B cell (primary cell): ENCODE measurements at regions not wholly inside any gene's neighbourhood (a gene's known extent, or its start where the extent isn't known, plus 50 kb on each side); places are given as distances from the start of the nearest gene placed in this dataset.

Experiments
- ATAC-seq: fragments of 200-7000 bp; cut with Tn5 transposase; one replicate; pipeline ENCODE4 v1.10.0; 2021; ENCODE audit warnings: low read depth, mild to moderate bottlenecking, moderate number of reproducible peaks, moderate library complexity
- CTCF ChIA-PET: fragments of 350-600 bp; sonication (Branson Sonifier 250); formaldehyde crosslinking; loops from one replicate; lab custom pipeline; 2021; ENCODE audit warnings: antibody characterized with exemption, inconsistent platforms; lab: Charles Lee
- POLR2A ChIA-PET: fragments of 350-600 bp; sonication (Branson Sonifier 250); formaldehyde crosslinking; loops from one replicate; lab custom pipeline; 2021; ENCODE audit warnings: antibody characterized with exemption; lab: Charles Lee
- DNase-seq: peaks from one replicate; pipeline ENCODE4 v3.0.0; 2013
- H2AFZ ChIP-seq: 2 replicates; pipeline ENCODE4 v1.6.1; 2012; ENCODE audit warnings: mild to moderate bottlenecking, low read depth, low read length; ENCODE audit not compliant: insufficient read depth, poor library complexity, severe bottlenecking
- H3K27ac ChIP-seq, 2 donors: 1 replicate in 1 of 2; 2 replicates in 1 of 2; pipeline ENCODE4 v1.5.1; 2012 to 2013; ENCODE audit warnings: low read length in 2 of 2, mild to moderate bottlenecking in 2 of 2, moderate library complexity in 1 of 2
- H3K27me3 ChIP-seq, 4 experiments: fragments of 200-600 bp in 1 of 4; sonication (generic) in 1 of 4; replicated peaks in 1 of 4; 1 replicate in 2 of 4; 2 replicates in 2 of 4; pipeline versions ENCODE4 v1.6.1 to v1.7.0; 2013 to 2016; ENCODE audit warnings: low read length in 3 of 4, mild to moderate bottlenecking in 2 of 4, mixed read lengths in 1 of 4, moderate library complexity in 1 of 4; ENCODE audit not compliant: insufficient read depth in 4 of 4, control insufficient read depth in 3 of 4; ENCODE audit errors: control extremely low read depth in 1 of 4
- H3K36me3 ChIP-seq, 2 experiments: replicated peaks in 1 of 2; 1 replicate in 1 of 2; 2 replicates in 1 of 2; pipeline versions ENCODE4 v1.6.1 to v1.7.1; 2013; ENCODE audit warnings: low read length in 1 of 2; ENCODE audit not compliant: insufficient read depth in 2 of 2, control insufficient read depth in 1 of 2; ENCODE audit errors: control extremely low read depth in 1 of 2, extremely low read depth in 1 of 2
- H3K4me1 ChIP-seq, 2 donors: fragments of 200-600 bp in 1 of 2; sonication (generic) in 1 of 2; 1 replicate in 1 of 2; 2 replicates in 1 of 2; pipeline versions ENCODE4 v1.5.1 to v1.6.1; 2013 to 2017; ENCODE audit warnings: low read length in 2 of 2; ENCODE audit not compliant: control insufficient read depth in 2 of 2, insufficient read depth in 2 of 2
- H3K4me2 ChIP-seq: replicated peaks from 2 replicates; pipeline ENCODE3; 2012; ENCODE audit warnings: mild to moderate bottlenecking, low read depth, low read length; ENCODE audit not compliant: poor library complexity, severe bottlenecking
- H3K4me3 ChIP-seq, 5 experiments: fragments of 200-600 bp in 1 of 5; sonication (generic) in 1 of 5; 1 replicate in 3 of 5; 2 replicates in 2 of 5; pipeline versions ENCODE4 v1.5.1 to v1.7.0; 2011 to 2016; ENCODE audit warnings: low read length in 4 of 5, mild to moderate bottlenecking in 4 of 5, low read depth in 2 of 5, control low read depth in 1 of 5, moderate library complexity in 1 of 5; ENCODE audit not compliant: insufficient read depth in 1 of 5; ENCODE audit errors: control extremely low read depth in 1 of 5, extremely low read depth in 1 of 5
- H3K79me2 ChIP-seq: fragments of 200-600 bp; sonication (generic); one replicate; pipeline ENCODE4 v1.6.0; 2016; ENCODE audit warnings: low read length; ENCODE audit not compliant: control insufficient read depth, insufficient read depth
- H3K9ac ChIP-seq: fragments of 200-600 bp; sonication (generic); 2 replicates; pipeline ENCODE4 v1.6.1; 2017; ENCODE audit warnings: mild to moderate bottlenecking, low read length, moderate library complexity
- H3K9me3 ChIP-seq, 3 donors: one replicate each; pipeline versions ENCODE4 v1.6.1 to v1.7.1; 2013; ENCODE audit warnings: low read length in 2 of 3; ENCODE audit not compliant: control insufficient read depth in 2 of 3, insufficient read depth in 1 of 3; ENCODE audit errors: control extremely low read depth in 1 of 3
- H4K20me1 ChIP-seq: 2 replicates; pipeline ENCODE4 v1.6.0; 2012; ENCODE audit warnings: mild to moderate bottlenecking, low read length; ENCODE audit not compliant: insufficient read depth, control insufficient read depth, poor library complexity, severe bottlenecking
- H3K27ac Mint-ChIP-seq: one replicate; pipeline ENCODE4 v1.8.0; 2021; ENCODE audit warnings: mixed read lengths
- H3K27me3 Mint-ChIP-seq: one replicate; pipeline ENCODE4 v1.8.0; 2021; ENCODE audit warnings: mixed read lengths
- H3K4me1 Mint-ChIP-seq: one replicate; pipeline ENCODE4 v1.8.0; 2021; ENCODE audit warnings: mixed read lengths
- H3K4me3 Mint-ChIP-seq: one replicate; pipeline ENCODE4 v1.8.0; 2021; ENCODE audit warnings: mixed read lengths
- H3K9me3 Mint-ChIP-seq: one replicate; pipeline ENCODE4 v1.8.0; 2022; ENCODE audit warnings: mixed read lengths; ENCODE audit not compliant: insufficient read depth
- CTCF ChIP-seq: fragments of 200-600 bp; IDR thresholded peaks from one replicate; pipeline ENCODE4 v1.8.0; 2022; ENCODE audit warnings: antibody characterized with exemption, mild to moderate bottlenecking
- EZH2 ChIP-seq: IDR thresholded peaks from 2 replicates; pipeline ENCODE4 v1.6.1; 2012; ENCODE audit warnings: borderline replicate concordance, low read depth, mild to moderate bottlenecking, moderate library complexity, low read length; ENCODE audit not compliant: insufficient read depth, poor library complexity, severe bottlenecking
- WGBS: methylation state at CpG from one replicate; pipeline ENCODE4 v1.1.5; 2013; ENCODE audit warnings: missing lambda C conversion rate; ENCODE audit not compliant: insufficient coverage; 5-methylcytosine and 5-hydroxymethylcytosine counted together
- intact Hi-C: fragments of 100-400 bp; cut with micrococcal nuclease; formaldehyde crosslinking; loops from one replicate; pipeline ENCODE4 v1.10.0; 2022

- no peaks in the 10 kb centered on the region for H4K20me1 ChIP-seq
- ChIA-PET CTCF (no interaction called here), POLR2A (no interaction called here)
- DNase-seq (peak; percentile 7), ATAC-seq (peak; percentile 36)
- H3K4me1 Mint-ChIP-seq, result peaks cover 3% of the 10 kb centered on the region
- no peaks in the 10 kb centered on the region for H3K79me2 ChIP-seq
- H3K27ac ChIP-seq, result no peak overlapping the region
- H3K27me3 Mint-ChIP-seq, result no peaks in the 10 kb centered on the region
- TF ChIP-seq CTCF (no peak), EZH2 (no peak)
- no peaks in the 10 kb centered on the region for H3K4me1 ChIP-seq
- H3K9ac ChIP-seq, result no peak overlapping the region
- 40% methylated on average over 1 of the region's 8 CpGs for WGBS
- intact Hi-C loops, result no loop called here
- no peak overlapping the region for H2AFZ ChIP-seq
- H3K27me3 ChIP-seq, result no peaks in the 10 kb centered on the region
- H3K9me3 Mint-ChIP-seq, result no peaks in the 10 kb centered on the region
- H3K4me3 Mint-ChIP-seq, result no peak overlapping the region
- H3K4me2 ChIP-seq, result no peak overlapping the region
- H3K27ac Mint-ChIP-seq, result no peak overlapping the region
- no peak overlapping the region for H3K4me3 ChIP-seq
- H3K36me3 ChIP-seq, result no peaks in the 10 kb centered on the region
- H3K9me3 ChIP-seq, result no peaks in the 10 kb centered on the region
Observed at GRCh38 chr2:104109356-104109755, 744.6 kb upstream of the POU3F3 start.

- no peak overlapping the region for H3K4me3 ChIP-seq
- TF ChIP-seq EZH2 (no peak), CTCF (no peak)
- no peaks in the 10 kb centered on the region for H3K4me1 ChIP-seq
- 88% methylated on average over 2 of the region's 2 CpGs for WGBS
- no peaks in the 10 kb centered on the region for H3K79me2 ChIP-seq
- H3K9ac ChIP-seq, result no peak overlapping the region
- no peak overlapping the region for H3K27ac ChIP-seq
- ChIA-PET CTCF (no interaction called here), POLR2A (no interaction called here)
- Mint-ChIP-seq H3K4me1 (no peaks in the 10 kb centered on the region), H3K4me3 (no peak overlapping the region), H3K9me3 (no peaks in the 10 kb centered on the region), H3K27me3 (no peaks in the 10 kb centered on the region), H3K27ac (no peak overlapping the region)
- H3K4me2 ChIP-seq, result no peak overlapping the region
- no peaks in the 10 kb centered on the region for H3K9me3 ChIP-seq
- no peaks in the 10 kb centered on the region for H3K36me3 ChIP-seq
- H2AFZ ChIP-seq, result no peak overlapping the region
- DNase-seq (no peak), ATAC-seq (no peak)
- intact Hi-C loops, result no loop called here
- H4K20me1 ChIP-seq, result no peaks in the 10 kb centered on the region
- H3K27me3 ChIP-seq, result no peaks in the 10 kb centered on the region
Observed at GRCh38 chr2:104118889-104119288, 735.0 kb upstream of the POU3F3 start.
